Brain microvascular endothelial cell (primary cell): ENCODE measurements at regions not wholly inside any gene's neighbourhood (a gene's known extent, or its start where the extent isn't known, plus 50 kb on each side); places are given as distances from the start of the nearest gene placed in this dataset.

Experiments used
- DNase-seq: peaks from one replicate; pipeline ENCODE4 v3.0.0-alpha.2; 2020
- H3K27ac ChIP-seq: fragments of 250-450 bp; sonication (Bioruptor Pico); 2 replicates; pipeline ENCODE4 v1.5.1; 2020; ENCODE audit warnings: mild to moderate bottlenecking, moderate library complexity
- H3K27me3 ChIP-seq: fragments of 250-450 bp; sonication (Bioruptor Pico); replicated peaks from 2 replicates; pipeline ENCODE4 v1.5.1; 2020; ENCODE audit warnings: mild to moderate bottlenecking
- H3K36me3 ChIP-seq: fragments of 250-450 bp; sonication (Bioruptor Pico); replicated peaks from 2 replicates; pipeline ENCODE4 v1.5.1; 2020; ENCODE audit warnings: mild to moderate bottlenecking
- H3K4me3 ChIP-seq: 2 replicates; pipeline ENCODE4 v1.5.1; 2011; ENCODE audit warnings: low read depth, mild to moderate bottlenecking, control low read depth, low read length, moderate library complexity
- CTCF ChIP-seq: IDR thresholded peaks from 2 replicates; pipeline ENCODE4 v1.5.1; 2011; ENCODE audit warnings: low read depth, mild to moderate bottlenecking, moderate library complexity, low read length, control low read depth, inconsistent platforms; ENCODE audit errors: missing control alignments
- in situ Hi-C: cut with HindIII; loops from 2 replicates; pipeline ENCODE4 v1.10.0; 2017; ENCODE audit warnings: low sequenced_read_pairs, low pct_ligation_motif_present

DNA sequence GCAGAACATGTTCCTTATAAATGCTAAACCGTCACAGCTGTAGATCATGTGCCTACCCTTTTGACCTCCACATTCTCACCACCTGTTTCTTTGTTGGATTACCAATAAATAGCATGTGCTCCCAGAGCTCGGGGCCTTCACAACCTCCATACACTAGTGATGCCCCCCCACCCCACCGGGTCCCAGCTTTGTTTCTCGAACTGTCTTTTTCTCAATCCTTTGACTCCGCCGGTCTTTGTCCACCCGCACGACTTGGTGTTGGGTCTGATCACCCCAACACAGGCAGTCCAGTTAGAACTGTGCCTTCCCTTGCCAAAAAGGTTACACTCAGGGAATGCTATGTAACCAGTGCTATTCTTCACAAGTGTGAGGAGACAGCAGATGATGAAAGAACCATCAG is 485.9 kb upstream of the C9orf72 start:
- DNase-seq: no peak
- no peak overlapping the region for H3K4me3 ChIP-seq
- H3K27me3 ChIP-seq: no peaks in the 10 kb centered on the region
- no peak for TF ChIP-seq CTCF
- no peak overlapping the region for H3K27ac ChIP-seq
- in situ Hi-C loops: loop anchor here (25.0 kb wide), 1 partner anchor 322 kb away; no protein-coding TSS in a partner anchor
- no peaks in the 10 kb centered on the region for H3K36me3 ChIP-seq

DNA sequence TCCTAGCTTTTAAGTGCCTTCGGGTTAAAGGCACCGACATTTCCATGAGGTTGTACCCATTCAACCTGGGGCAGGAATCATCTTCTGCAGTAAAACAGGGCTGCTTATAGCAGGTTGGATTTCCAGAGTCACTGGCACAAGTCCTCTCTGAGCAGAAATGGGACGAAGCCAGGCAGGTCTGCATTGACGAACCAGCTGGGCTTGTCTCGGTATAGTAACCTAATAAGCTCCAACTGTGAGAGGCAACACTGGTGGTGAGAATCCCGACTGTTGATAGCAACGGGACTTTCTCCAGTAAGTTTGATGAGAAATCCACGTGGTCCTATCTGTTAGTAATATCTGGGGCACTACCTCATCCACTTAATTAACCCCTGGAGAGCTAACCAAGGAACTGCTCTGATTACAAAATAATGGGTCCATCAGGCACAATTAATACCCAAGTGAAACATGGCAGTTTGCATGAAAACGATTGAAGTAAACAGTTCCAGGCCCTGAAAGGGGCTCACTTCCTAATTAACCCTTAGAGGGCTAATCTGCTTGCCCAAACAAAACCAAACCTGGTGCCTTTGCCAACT is 491.0 kb upstream of the C9orf72 start:
- Histone ChIP-seq H3K4me3 (no peak overlapping the region), H3K36me3 (no peaks in the 10 kb centered on the region), H3K27ac (no peak overlapping the region), H3K27me3 (no peaks in the 10 kb centered on the region)
- DNase-seq: no peak
- in situ Hi-C loops: loop anchor here (25.0 kb wide), 1 partner anchor 327 kb away; no protein-coding TSS in a partner anchor
- no peak for TF ChIP-seq CTCF

DNA sequence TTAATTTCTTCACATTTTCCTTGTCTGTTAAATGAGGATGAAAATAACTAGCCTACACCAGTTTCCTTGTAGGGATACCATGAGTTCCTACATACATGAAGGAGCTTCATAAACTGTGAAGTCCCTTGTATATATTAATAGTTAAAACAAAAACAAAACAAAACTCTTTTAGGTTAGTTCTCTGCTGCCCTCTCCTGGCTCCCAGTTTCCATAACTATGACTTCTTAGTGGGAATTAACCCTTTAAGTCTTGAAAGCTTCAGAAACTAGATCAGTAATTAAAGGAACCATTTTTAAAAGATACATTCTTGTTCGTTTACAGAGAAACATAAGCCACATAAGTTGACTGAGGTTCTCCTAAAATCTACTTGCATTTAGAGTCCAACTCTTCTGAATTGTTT is 500.0 kb upstream of the C9orf72 start:
- in situ Hi-C loops: loop anchor here (25.0 kb wide), 1 partner anchor 336 kb away; no protein-coding TSS in a partner anchor
- Histone ChIP-seq H3K27me3 (no peaks in the 10 kb centered on the region), H3K4me3 (no peak overlapping the region), H3K36me3 (no peaks in the 10 kb centered on the region), H3K27ac (no peak overlapping the region)
- peak; percentile 63 for DNase-seq
- peak; percentile 63 for TF ChIP-seq CTCF

GRCh38 chr9:28079677-28080076 is 506.4 kb upstream of the C9orf72 start:
- Histone ChIP-seq H3K27me3 (no peaks in the 10 kb centered on the region), H3K36me3 (no peaks in the 10 kb centered on the region), H3K4me3 (no peak overlapping the region), H3K27ac (no peak overlapping the region)
- in situ Hi-C loops: no loop called here
- no peak for TF ChIP-seq CTCF
- no peak for DNase-seq

GRCh38 chr9:28082671-28083070 is 509.4 kb upstream of the C9orf72 start:
- Histone ChIP-seq H3K27me3 (no peaks in the 10 kb centered on the region), H3K27ac (no peak overlapping the region), H3K4me3 (no peak overlapping the region), H3K36me3 (no peaks in the 10 kb centered on the region)
- in situ Hi-C loops: no loop called here
- TF ChIP-seq CTCF: no peak
- no peak for DNase-seq

DNA sequence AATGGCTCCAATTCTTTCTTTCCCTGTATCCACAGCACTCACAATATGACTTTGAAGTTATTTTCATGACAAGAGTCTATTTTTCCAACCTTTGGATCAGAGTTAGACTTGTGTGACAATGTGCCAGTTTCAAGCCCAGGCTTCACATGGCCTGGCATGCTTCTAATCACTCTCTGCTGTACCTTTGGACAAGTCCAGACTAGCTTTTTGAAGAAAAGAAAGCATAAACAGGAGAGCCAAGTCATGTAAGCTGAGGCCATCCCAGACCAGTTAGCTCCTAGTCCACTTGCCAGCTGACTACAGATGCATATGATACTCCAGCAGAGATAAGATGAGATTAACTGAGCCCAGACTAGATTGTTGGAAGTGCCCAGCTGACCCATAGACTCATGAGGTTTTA is 513.6 kb upstream of the C9orf72 start:
- TF ChIP-seq CTCF: no peak
- Histone ChIP-seq H3K4me3 (no peak overlapping the region), H3K27me3 (no peaks in the 10 kb centered on the region), H3K27ac (no peak overlapping the region), H3K36me3 (no peaks in the 10 kb centered on the region)
- in situ Hi-C loops: no loop called here
- no peak for DNase-seq
